ENCODE measurements at regions not wholly inside any gene's neighbourhood (a gene's known extent, or its start where the extent isn't known, plus 50 kb on each side); places are given as distances from the start of the nearest gene placed in this dataset.
"Not testable (repeated sequence)": the region's sequence is repeated elsewhere in the genome, so short reads cannot be mapped to it uniquely, and the experiment has no call there.

DNA sequence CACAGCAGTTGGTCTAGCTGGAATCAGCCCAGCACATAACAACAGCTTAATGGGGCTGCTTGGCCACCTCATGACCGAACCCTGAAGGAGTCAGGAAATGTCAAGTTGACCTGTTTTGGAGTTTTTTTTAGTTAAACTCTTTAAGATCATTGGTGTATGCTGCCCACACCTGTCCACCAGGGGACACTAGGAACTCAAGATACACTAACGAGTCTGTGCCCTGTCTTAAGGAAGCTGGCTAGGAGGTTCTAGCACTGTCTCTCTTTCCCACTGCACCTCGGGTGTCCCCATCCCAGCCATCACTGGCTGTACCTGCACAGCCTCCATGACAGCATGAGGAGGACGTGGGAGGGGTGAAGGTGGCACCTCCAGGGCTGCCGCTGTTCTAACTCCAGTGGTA lies 364.9 kb upstream of the SOX1 start:
- FAIRE-seq; DNase-seq (ENCODE audit: insufficient read length, low spot score): not testable (repeated sequence)

Data from HTR-8/SVneo (cell line).